SK-N-MC (cell line): ENCODE measurements at regions not wholly inside any gene's neighbourhood (a gene's known extent, or its start where the extent isn't known, plus 50 kb on each side); places are given as distances from the start of the nearest gene placed in this dataset.

Source experiments
- EZH2 ChIP-seq: fragments of 200-600 bp; sonication (generic); IDR thresholded peaks from one replicate; pipeline ENCODE4 v1.6.1; 2017; ENCODE audit warnings: antibody characterized with exemption
- FOXP2 ChIP-seq: optimal IDR thresholded peaks from 2 replicates; pipeline ENCODE3; 2011; ENCODE audit warnings: mild to moderate bottlenecking, moderate library complexity; ENCODE audit not compliant: insufficient read depth; ENCODE audit errors: extremely low read length, control extremely low read depth
- POLR2AphosphoS5 ChIP-seq: IDR thresholded peaks from 2 replicates; pipeline ENCODE4 v1.6.1; 2012; ENCODE audit warnings: mild to moderate bottlenecking, low read depth, low read length, borderline replicate concordance

DNA sequence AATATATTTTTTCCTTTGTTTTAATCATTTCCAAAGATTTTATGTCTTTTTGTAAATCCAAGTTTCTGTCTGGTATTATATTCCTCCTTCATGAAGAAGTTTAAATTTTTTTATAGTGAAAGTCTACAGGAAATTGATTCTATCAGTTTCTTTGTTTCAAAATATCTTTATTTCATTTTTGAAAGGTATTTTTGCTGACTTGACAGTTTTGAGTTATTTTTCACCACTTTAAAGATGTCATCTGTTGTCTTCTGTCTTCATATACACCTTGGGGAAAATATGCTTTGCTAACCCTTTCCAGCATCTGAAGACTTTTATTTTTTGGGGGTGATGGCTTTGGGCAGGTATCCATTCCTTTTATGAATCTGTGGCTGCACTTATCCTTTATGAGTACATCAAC is 164.4 kb upstream of the EPHA5 start:
- TF ChIP-seq EZH2 (no peak), POLR2AphosphoS5 (no peak), FOXP2 (no peak)
